AG09309 (cell line): ENCODE measurements at regions not wholly inside any gene's neighbourhood (a gene's known extent, or its start where the extent isn't known, plus 50 kb on each side); places are given as distances from the start of the nearest gene placed in this dataset.

Experiments
- DNase-seq: peaks from one replicate; pipeline ENCODE4 v3.0.0-alpha.2; 2010; ENCODE audit warnings: low read depth
- H3K4me3 ChIP-seq: 2 replicates; pipeline ENCODE4 v1.5.1; 2011; ENCODE audit warnings: mild to moderate bottlenecking, low read depth, low read length, moderate library complexity; ENCODE audit not compliant: control insufficient read depth
- TF ChIP-seq, protein P1 (sequence below): IDR thresholded peaks from 2 replicates; pipeline ENCODE4 v1.5.1; 2011; ENCODE audit warnings: mild to moderate bottlenecking, low read depth, low read length, inconsistent platforms; ENCODE audit not compliant: insufficient read depth, control insufficient read depth; ENCODE audit errors: missing control alignments

DNA sequence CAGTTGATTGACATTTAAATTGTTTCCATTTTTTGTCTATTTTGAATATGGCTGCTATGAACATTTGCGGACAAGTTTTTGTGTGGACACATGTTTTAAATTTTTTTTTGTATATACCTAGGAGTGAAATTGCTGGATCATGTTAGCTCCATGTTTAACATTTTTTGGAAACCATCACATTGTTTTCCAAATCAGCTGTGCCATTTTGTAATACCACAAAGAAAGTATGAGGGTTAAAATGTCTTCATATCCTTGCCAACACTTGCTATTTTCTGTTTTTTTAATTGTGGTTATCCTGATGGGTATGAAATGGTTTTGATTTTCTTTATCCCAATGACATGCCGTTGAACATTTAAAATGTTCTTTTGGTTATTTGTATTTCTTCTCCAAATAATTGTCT, 52.1 kb downstream of the CARTPT start:
- DNase-seq: no peak
- no peak overlapping the region for H3K4me3 ChIP-seq
- TF ChIP-seq, protein P1, sequence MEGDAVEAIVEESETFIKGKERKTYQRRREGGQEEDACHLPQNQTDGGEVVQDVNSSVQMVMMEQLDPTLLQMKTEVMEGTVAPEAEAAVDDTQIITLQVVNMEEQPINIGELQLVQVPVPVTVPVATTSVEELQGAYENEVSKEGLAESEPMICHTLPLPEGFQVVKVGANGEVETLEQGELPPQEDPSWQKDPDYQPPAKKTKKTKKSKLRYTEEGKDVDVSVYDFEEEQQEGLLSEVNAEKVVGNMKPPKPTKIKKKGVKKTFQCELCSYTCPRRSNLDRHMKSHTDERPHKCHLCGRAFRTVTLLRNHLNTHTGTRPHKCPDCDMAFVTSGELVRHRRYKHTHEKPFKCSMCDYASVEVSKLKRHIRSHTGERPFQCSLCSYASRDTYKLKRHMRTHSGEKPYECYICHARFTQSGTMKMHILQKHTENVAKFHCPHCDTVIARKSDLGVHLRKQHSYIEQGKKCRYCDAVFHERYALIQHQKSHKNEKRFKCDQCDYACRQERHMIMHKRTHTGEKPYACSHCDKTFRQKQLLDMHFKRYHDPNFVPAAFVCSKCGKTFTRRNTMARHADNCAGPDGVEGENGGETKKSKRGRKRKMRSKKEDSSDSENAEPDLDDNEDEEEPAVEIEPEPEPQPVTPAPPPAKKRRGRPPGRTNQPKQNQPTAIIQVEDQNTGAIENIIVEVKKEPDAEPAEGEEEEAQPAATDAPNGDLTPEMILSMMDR: no peak

DNA sequence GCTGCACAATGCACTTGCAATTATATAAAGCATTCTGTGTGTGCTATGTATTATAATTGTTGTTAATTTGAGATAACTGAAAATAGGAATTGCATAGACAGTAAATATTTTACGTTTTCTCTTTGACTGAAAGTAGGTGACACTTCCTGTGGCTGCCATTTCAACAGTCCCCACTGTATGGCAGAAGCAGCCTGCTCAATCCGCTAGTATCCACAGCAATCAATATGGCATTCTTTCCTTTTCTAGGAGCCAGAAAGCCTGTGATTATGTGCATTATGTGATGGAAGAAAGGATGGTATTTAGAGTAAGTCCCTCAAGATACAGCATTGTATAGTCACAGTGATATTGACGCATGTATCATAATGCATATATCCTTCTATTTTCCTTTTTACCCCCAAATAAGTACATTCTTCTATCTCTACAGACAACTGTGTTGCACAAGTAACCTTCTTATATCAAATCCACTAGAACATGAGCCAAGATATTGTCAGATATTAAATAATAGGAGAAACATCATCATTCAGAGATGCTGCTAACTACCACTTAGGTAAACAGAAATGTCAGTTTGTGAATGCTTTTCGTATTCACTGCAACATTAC, 59.7 kb downstream of the CARTPT start:
- TF ChIP-seq, protein P1: peak; percentile 47
- DNase-seq: no peak
- no peak overlapping the region for H3K4me3 ChIP-seq

DNA sequence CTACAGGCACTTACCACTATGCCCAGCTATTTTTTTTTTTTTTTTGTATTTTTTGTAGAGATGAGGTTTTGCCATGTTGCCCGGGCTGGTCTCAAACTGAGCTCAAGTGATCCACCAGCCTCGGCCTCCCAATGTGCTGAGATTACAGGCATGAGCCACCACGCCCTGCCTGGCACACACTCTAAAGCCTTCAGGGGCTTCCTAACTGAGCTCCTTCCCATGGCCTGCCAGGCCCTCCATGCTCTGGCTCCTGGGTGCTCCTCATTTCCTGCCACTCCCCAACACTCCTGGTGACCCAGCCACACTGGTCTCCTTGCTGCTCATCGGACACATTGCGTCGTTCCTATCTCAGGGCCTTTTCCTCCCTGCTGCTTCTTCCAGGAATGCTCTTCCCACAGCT, 61.5 kb downstream of the CARTPT start:
- H3K4me3 ChIP-seq: no peak overlapping the region
- TF ChIP-seq, protein P1: no peak
- no peak for DNase-seq

DNA sequence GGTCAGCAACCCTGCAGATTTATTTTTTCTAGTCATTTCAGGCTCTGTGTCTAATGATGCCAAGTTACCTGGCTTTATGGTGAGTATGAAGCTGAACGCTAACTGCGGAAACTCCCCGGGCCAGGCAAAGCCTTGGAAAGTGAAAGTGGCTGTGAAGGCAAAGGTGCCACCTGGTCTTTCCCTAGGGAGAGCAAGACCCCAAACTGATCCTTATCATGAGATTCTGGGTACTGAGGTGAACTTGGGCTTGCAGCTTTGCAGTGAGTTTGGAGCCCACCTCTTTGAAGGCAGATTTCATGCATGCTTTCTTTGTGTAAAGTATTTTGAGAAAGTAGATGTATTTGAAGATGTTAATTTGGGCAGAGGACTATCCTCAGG, 63.3 kb downstream of the CARTPT start:
- DNase-seq: no peak
- H3K4me3 ChIP-seq: no peak overlapping the region
- TF ChIP-seq, protein P1: no peak

DNA sequence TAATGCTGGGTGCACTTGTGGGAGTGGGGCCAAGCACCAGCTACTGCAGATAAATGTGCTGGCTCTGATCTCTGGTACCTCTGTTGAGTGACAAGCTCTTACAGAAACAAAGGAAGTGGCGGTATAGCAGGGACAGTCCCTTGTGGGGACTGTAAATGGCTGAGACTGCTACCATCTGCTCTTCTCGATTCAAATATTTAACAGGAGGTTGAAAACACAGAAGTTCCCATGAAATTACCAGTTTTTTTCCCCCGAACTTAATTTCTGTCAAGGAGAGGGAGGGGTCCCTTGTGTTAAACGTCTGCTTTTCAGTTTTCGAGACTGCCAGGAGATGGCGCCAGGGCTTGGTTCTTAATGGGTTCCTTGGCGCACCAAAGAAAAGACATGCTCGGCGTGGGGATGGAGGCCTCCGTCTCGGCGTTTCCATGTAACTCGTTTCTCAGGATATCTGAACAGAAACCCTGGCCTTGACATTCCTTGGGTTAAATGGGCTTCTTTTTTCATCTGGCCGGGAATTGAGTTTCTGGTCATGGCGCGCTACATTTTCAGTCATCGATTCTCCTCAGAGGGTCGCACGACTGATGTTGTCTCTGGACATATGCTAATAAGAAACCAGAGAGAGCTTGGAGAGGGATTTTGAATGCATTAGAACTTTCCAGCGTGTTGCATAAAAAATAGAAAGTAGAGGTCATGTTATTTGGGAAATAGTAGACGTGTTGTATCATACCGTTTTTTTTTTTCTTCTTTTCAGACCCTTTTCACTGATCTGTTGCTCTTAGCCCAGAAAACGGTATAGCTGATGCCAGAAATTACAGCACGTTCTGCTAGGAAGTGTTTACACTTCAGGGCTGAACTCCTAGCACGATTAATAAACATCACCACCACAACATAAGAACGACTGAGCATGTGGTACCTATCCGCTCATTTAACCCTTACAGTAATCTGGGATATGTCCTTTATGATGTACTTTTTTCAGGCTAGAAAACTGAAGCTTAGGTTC, 64.0 kb downstream of the CARTPT start:
- no peak for DNase-seq
- TF ChIP-seq, protein P1: peak; percentile 86
- H3K4me3 ChIP-seq: no peak overlapping the region; the same call in 1 of the 2 replicates

DNA sequence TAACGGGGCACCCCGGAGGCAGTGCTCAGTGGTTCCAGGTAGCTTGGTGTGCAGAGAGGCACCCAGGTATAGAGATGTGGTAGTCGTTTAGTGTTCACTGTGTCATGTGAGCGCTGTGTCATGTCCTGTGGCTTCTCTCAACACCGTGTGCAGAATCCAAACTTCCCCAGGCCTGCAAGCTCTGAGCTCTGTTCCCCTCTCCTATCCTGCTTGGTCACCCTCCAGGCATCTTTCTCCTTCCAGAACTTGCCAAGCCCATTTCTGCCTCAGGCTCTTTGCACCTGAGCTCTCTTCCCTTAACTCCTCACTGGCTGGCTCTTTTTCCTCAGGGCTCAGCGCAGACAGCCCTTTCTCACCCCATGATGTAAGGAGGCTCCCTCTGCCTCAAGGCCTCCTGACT, 64.8 kb downstream of the CARTPT start:
- H3K4me3 ChIP-seq: no peak overlapping the region
- DNase-seq: no peak
- TF ChIP-seq, protein P1: no peak
